ENCODE measurements at regions not wholly inside any gene's neighbourhood (a gene's known extent, or its start where the extent isn't known, plus 50 kb on each side); places are given as distances from the start of the nearest gene placed in this dataset.
A peak's percentile ranks its signal among the peaks of the same experiment; 100 is the strongest.

DNA sequence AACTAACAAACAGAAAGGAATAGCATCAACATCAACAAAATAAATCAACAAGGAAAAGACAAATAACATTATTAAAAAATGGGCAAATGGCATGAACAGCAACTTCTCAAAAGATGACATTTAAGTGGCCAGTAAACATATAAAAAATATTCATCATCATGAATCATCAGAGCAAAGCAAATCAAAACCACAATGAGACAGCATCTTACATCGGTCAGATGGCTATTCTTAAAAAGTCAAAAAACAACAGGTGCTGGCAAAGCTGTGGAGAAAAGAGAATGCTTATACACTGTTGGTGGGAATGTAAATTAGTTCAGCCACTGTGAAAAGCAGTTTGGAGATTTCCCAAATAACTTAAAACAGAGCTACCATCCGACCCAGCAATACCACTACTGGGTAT is 327.1 kb downstream of the CMPK2 start:
- TF ChIP-seq, protein P1, sequence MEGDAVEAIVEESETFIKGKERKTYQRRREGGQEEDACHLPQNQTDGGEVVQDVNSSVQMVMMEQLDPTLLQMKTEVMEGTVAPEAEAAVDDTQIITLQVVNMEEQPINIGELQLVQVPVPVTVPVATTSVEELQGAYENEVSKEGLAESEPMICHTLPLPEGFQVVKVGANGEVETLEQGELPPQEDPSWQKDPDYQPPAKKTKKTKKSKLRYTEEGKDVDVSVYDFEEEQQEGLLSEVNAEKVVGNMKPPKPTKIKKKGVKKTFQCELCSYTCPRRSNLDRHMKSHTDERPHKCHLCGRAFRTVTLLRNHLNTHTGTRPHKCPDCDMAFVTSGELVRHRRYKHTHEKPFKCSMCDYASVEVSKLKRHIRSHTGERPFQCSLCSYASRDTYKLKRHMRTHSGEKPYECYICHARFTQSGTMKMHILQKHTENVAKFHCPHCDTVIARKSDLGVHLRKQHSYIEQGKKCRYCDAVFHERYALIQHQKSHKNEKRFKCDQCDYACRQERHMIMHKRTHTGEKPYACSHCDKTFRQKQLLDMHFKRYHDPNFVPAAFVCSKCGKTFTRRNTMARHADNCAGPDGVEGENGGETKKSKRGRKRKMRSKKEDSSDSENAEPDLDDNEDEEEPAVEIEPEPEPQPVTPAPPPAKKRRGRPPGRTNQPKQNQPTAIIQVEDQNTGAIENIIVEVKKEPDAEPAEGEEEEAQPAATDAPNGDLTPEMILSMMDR (IDR thresholded peaks at IDR 0.05; ENCODE audit: insufficient read depth, low read depth, low read length): no peak
- H3K4me3 ChIP-seq (ENCODE audit: low read depth, low read length): no peak overlapping the region
- DNase-seq (ENCODE audit: low read depth): no peak
- H3K27me3 ChIP-seq (ENCODE audit: control insufficient read depth, insufficient read depth, low read length): no peaks in the 10 kb centered on the region
- ChIA-PET CTCF (no interaction called here), POLR2A (no interaction called here)
- H3K36me3 ChIP-seq (ENCODE audit: control insufficient read depth, insufficient read depth, low read length): no peaks in the 10 kb centered on the region

DNA sequence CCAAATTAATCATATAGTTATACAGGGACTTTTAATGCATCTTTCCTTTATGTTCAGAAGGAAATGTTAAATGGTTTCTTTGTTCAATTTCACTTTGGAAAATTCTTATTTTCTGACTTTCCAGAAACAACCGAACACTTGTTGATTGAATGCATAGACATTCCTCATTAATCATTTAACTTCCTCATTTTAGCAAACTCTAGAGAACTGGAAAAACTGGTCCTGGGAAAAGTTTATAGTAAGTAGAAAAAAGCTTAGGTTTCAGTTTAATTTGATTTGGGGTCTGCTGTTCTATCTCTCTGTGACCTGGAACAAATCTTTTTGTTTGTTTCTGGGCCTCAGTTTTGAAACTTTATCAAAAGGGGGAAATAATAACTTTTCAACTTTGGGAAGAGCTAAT is 320.4 kb downstream of the CMPK2 start:
- DNase-seq (ENCODE audit: low read depth): no peak
- CTCF ChIA-PET: no interaction called here
- Histone ChIP-seq H3K27me3 (ENCODE audit: control insufficient read depth, insufficient read depth, low read length) (no peaks in the 10 kb centered on the region), H3K4me3 (ENCODE audit: low read depth, low read length) (no peak overlapping the region), H3K36me3 (ENCODE audit: control insufficient read depth, insufficient read depth, low read length) (no peaks in the 10 kb centered on the region)
- POLR2A ChIA-PET: no interaction called here
- TF ChIP-seq, protein P1 (IDR thresholded peaks at IDR 0.05; ENCODE audit: insufficient read depth, low read depth, low read length): no peak

DNA sequence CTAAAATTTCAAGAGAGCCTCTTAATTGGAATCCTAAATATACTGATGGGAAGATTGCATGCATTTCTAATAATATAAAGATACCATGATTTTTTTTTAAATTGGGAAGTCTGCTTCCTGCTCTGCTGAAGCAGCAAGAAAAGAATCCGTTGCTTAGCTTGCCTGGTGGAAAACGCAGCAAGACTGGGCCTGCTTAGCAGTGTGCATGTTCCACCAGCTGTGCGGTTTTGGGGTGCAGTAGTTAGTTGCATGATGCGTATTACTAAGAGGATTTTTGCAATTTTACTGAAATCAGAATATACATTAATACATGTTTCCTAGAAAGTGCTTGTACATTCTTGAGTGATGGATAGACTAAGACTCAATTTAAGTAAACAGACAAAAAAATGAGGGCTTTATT is 319.9 kb downstream of the CMPK2 start:
- TF ChIP-seq, protein P1 (IDR thresholded peaks at IDR 0.05; ENCODE audit: insufficient read depth, low read depth, low read length): no peak
- ChIA-PET CTCF (no interaction called here), POLR2A (no interaction called here)
- Histone ChIP-seq H3K36me3 (ENCODE audit: control insufficient read depth, insufficient read depth, low read length) (no peaks in the 10 kb centered on the region), H3K27me3 (ENCODE audit: control insufficient read depth, insufficient read depth, low read length) (no peaks in the 10 kb centered on the region), H3K4me3 (ENCODE audit: low read depth, low read length) (no peak overlapping the region)
- DNase-seq (ENCODE audit: low read depth): no peak

DNA sequence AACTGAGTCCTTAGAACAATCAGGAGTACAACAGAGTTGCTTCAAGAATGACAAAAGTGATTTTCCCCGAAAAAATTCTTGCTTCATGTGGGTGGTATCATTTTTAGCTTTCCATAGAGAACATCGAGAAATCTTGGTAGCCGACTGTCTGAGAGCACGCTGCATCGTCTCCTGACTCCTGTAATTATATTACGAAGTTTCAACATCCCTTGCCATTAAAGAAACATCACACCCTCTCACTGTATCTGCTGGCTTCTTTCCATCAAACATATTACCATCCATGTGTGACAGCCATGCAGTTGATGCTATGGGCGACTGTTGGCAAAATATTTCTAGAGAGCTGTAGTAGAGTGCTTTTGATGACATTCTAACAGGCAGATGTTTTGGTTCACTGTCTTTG is 311.2 kb downstream of the CMPK2 start:
- ChIA-PET POLR2A (no interaction called here), CTCF (interaction anchor here (0.8 kb wide), 1 partner anchor 111 kb away, joined by 3 read pairs; no protein-coding TSS in a partner anchor)
- Histone ChIP-seq H3K36me3 (ENCODE audit: control insufficient read depth, insufficient read depth, low read length) (no peaks in the 10 kb centered on the region), H3K4me3 (ENCODE audit: low read depth, low read length) (no peak overlapping the region), H3K27me3 (ENCODE audit: control insufficient read depth, insufficient read depth, low read length) (no peaks in the 10 kb centered on the region)
- no peak for DNase-seq (ENCODE audit: low read depth)
- TF ChIP-seq, protein P1 (IDR thresholded peaks at IDR 0.05; ENCODE audit: insufficient read depth, low read depth, low read length): no peak

DNA sequence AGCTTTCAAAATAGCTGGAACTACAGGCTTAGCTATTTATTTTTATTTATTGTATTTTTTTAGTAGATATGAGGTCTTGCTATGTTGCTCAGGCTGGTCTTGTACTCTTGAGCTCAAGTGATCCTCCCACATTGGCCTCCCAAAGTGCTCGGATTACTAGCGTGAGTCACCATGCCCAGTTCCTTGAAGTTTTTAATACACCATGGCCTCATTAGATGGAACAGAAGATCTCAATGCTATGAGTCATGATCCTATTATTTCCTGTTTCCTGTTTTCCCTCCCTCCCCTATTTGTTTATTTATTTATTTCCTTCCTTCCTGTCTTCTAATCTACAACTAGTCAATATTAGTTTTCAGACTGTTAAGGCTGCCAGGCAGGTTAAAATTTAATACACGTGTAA is 309.0 kb downstream of the CMPK2 start:
- Histone ChIP-seq H3K4me3 (ENCODE audit: low read depth, low read length) (no peak overlapping the region), H3K27me3 (ENCODE audit: control insufficient read depth, insufficient read depth, low read length) (no peaks in the 10 kb centered on the region), H3K36me3 (ENCODE audit: control insufficient read depth, insufficient read depth, low read length) (no peaks in the 10 kb centered on the region)
- DNase-seq (ENCODE audit: low read depth): peak; percentile 21
- TF ChIP-seq, protein P1 (IDR thresholded peaks at IDR 0.05; ENCODE audit: insufficient read depth, low read depth, low read length): no peak
- ChIA-PET POLR2A (no interaction called here), CTCF (no interaction called here)
